GM12878 (cell line): ENCODE measurements at regions not wholly inside any gene's neighbourhood (a gene's known extent, or its start where the extent isn't known, plus 50 kb on each side); places are given as distances from the start of the nearest gene placed in this dataset.

Experiments used
- ATAC-seq: fragments of 200-7000 bp; cut with Tn5 transposase; 3 replicates; pipeline ENCODE4 v1.9.1; 2020; ENCODE audit warnings: mild to moderate bottlenecking, moderate library complexity
- BruUV-seq: library from RNA; stranded (reverse); fragments of 400-500 nt; replicated peaks from 2 replicates; lab custom pipeline; 2021; lab: Mats Ljungman, UMichigan
- CTCF ChIA-PET: fragments of 300-600 bp; sonication (Branson Sonifier 250); formaldehyde crosslinking; extraction: SDS; loops from one replicate; lab custom pipeline; 2021; ENCODE audit warnings: inconsistent platforms; lab: Yijun Ruan, JAX
- POLR2A ChIA-PET: fragments of 350-600 bp; formaldehyde crosslinking; extraction: SDS; loops from one replicate; lab custom pipeline; 2021; ENCODE audit warnings: inconsistent platforms; lab: Charles Lee
- RAD21 ChIA-PET: fragments of 300-600 bp; sonication (Branson Sonifier 250); formaldehyde crosslinking; loops from one replicate; lab custom pipeline; 2023; ENCODE audit warnings: antibody characterized with exemption; ENCODE audit not compliant: unreplicated experiment; lab: Charles Lee
- SMC1A ChIA-PET: fragments of 300-600 bp; sonication (Branson Sonifier 250); formaldehyde crosslinking; loops from one replicate; lab custom pipeline; 2023; ENCODE audit not compliant: unreplicated experiment, uncharacterized antibody; lab: Charles Lee
- DNase-seq: peaks from one replicate; pipeline ENCODE4 v3.0.0-alpha.2; 2011; ENCODE audit warnings: low read depth, low spot score
- FAIRE-seq: peaks from 3 replicates; lab custom pipeline; 2011; peaks lifted over from hg19 to GRCh38; lab: Jason Lieb, UNC
- H2AFZ ChIP-seq: 2 replicates; pipeline ENCODE4 v1.6.0; 2011; ENCODE audit warnings: low read depth, low read length, control low read depth; ENCODE audit not compliant: control insufficient read depth
- H3K27ac ChIP-seq: 2 replicates; pipeline ENCODE4 v1.5.1; 2011; ENCODE audit warnings: control low read depth; ENCODE audit not compliant: control insufficient read depth, insufficient read depth
- H3K27me3 ChIP-seq, 2 experiments: replicated peaks in 1 of 2; 2 replicates each; pipeline versions ENCODE4 v1.6.0 to v1.6.1; 2011; ENCODE audit warnings: low read length in 1 of 2; ENCODE audit not compliant: control insufficient read depth in 2 of 2, insufficient read depth in 2 of 2
- H3K36me3 ChIP-seq, 2 experiments: 2 replicates each; pipeline ENCODE4 v1.5.1; 2011; ENCODE audit warnings: low read length in 1 of 2; ENCODE audit not compliant: control insufficient read depth in 2 of 2, insufficient read depth in 2 of 2
- H3K4me1 ChIP-seq: 2 replicates; pipeline ENCODE4 v1.6.1; 2011; ENCODE audit warnings: mild to moderate bottlenecking, low read length, moderate library complexity, mixed read lengths; ENCODE audit not compliant: control insufficient read depth, insufficient read depth
- H3K4me2 ChIP-seq: 2 replicates; pipeline ENCODE4 v1.6.0; 2011; ENCODE audit warnings: control low read depth; ENCODE audit not compliant: control insufficient read depth, insufficient read depth
- H3K4me3 ChIP-seq: fragments of 200-600 bp; sonication (generic); 2 replicates; pipeline ENCODE4 v1.5.1; 2016
- H3K79me2 ChIP-seq: 2 replicates; pipeline ENCODE4 v1.6.0; 2011; ENCODE audit warnings: low read length; ENCODE audit not compliant: control insufficient read depth, insufficient read depth
- H3K9ac ChIP-seq: 2 replicates; pipeline ENCODE4 v1.8.0; 2011; ENCODE audit warnings: low read length, control low read depth, mixed read lengths; ENCODE audit not compliant: control insufficient read depth, insufficient read depth
- H3K9me3 ChIP-seq: replicated peaks from 3 replicates; pipeline ENCODE4 v1.5.1; 2011; ENCODE audit warnings: mild to moderate bottlenecking, low read length; ENCODE audit not compliant: control insufficient read depth, insufficient read depth
- H4K20me1 ChIP-seq: 2 replicates; pipeline ENCODE4 v1.6.0; 2011; ENCODE audit not compliant: control insufficient read depth, insufficient read depth
- CUX1 ChIP-seq: IDR thresholded peaks from 2 replicates; pipeline ENCODE4 v1.6.1; 2012; ENCODE audit warnings: improper control_type of control experiment, low read depth, low read length; ENCODE audit not compliant: insufficient replicate concordance
- E4F1 ChIP-seq: fragments of 450-650 bp; IDR thresholded peaks from 2 replicates; pipeline ENCODE4 v1.6.1; 2018; ENCODE audit warnings: borderline replicate concordance, mild to moderate bottlenecking; ENCODE audit not compliant: partially characterized antibody
- HSF1 ChIP-seq: fragments of 150-350 bp; IDR thresholded peaks from 2 replicates; pipeline ENCODE4 v1.6.1; 2014; ENCODE audit warnings: mild to moderate bottlenecking, low read depth, low read length
- KDM1A ChIP-seq: fragments of 200-600 bp; sonication (generic); IDR thresholded peaks from 2 replicates; pipeline ENCODE4 v1.6.1; 2016; ENCODE audit warnings: borderline replicate concordance
- KLF5 ChIP-seq: fragments of 450-650 bp; IDR thresholded peaks from 2 replicates; pipeline ENCODE4 v1.6.1; 2014; ENCODE audit warnings: mild to moderate bottlenecking; ENCODE audit not compliant: partially characterized antibody
- NFIC ChIP-seq: IDR thresholded peaks from 2 replicates; pipeline ENCODE4 v1.6.1; 2012; ENCODE audit warnings: low read depth, mild to moderate bottlenecking, inconsistent platforms, low read length, moderate library complexity
- RCOR1 ChIP-seq: conservative IDR thresholded peaks from 2 replicates; pipeline ENCODE4 v1.6.1; 2012; ENCODE audit warnings: low read depth, low read length, improper control_type of control experiment
- TBL1XR1 ChIP-seq: IDR thresholded peaks from 2 replicates; pipeline ENCODE4 v1.6.1; 2012; ENCODE audit warnings: low read depth, low read length, improper control_type of control experiment
- WRNIP1 ChIP-seq: IDR thresholded peaks from 2 replicates; pipeline ENCODE4 v1.6.1; 2011; ENCODE audit warnings: low read depth, low read length, improper control_type of control experiment, borderline replicate concordance
- WGBS: methylation state at CpG from one replicate; pipeline ENCODE4 v1.1.6; 2016; ENCODE audit warnings: low lambda C conversion rate; ENCODE audit not compliant: insufficient replicate concordance, insufficient coverage; ENCODE audit errors: missing lambda C conversion rate; 5-methylcytosine and 5-hydroxymethylcytosine counted together
- in situ Hi-C: fragments of 300-500 bp; cut with MboI; formaldehyde crosslinking; loops from 9 replicates; pipeline ENCODE4 v1.14.3; 2018; ENCODE audit warnings: mixed read lengths
- intact Hi-C: fragments of 100-400 bp; cut with micrococcal nuclease; formaldehyde crosslinking; loops from one replicate; pipeline ENCODE4 v1.14.2; 2022; ENCODE audit not compliant: unreplicated experiment

- RAD21 ChIA-PET, result no interaction called here
- Histone ChIP-seq H3K27me3 (no peaks in the 10 kb centered on the region), H2AFZ (no peak overlapping the region), H3K79me2 (no peaks in the 10 kb centered on the region), H3K9ac (no peak overlapping the region), H3K4me3 (no peak overlapping the region), H4K20me1 (no peaks in the 10 kb centered on the region), H3K36me3 (no peaks in the 10 kb centered on the region), H3K27ac (no peak overlapping the region), H3K4me2 (no peak overlapping the region), H3K9me3 (no peaks in the 10 kb centered on the region), H3K4me1 (no peaks in the 10 kb centered on the region)
- no TSS peak for BruUV-seq
- SMC1A ChIA-PET, result no interaction called here
- POLR2A ChIA-PET, result no interaction called here
- CTCF ChIA-PET, result no interaction called here
- intact Hi-C loops (no loop called here), in situ Hi-C loops (no loop called here)
- FAIRE-seq (no peak), ATAC-seq (no peak), DNase-seq (no peak)
- WGBS, result 62% methylated on average over 4 of the region's 4 CpGs
- TF ChIP-seq CUX1, result no peak
Observed at GRCh38 chr14:100988956-100989355, 85.4 kb upstream of the RTL1 start.

- POLR2A ChIA-PET, result no interaction called here
- no peak overlapping the region for H3K27ac ChIP-seq
- SMC1A ChIA-PET, result no interaction called here
- no peaks in the 10 kb centered on the region for H3K36me3 ChIP-seq
- H3K4me2 ChIP-seq, result no peak overlapping the region
- H3K79me2 ChIP-seq, result no peaks in the 10 kb centered on the region
- no peak overlapping the region for H2AFZ ChIP-seq
- 12% methylated on average over 1 of the region's 1 CpG for WGBS
- CTCF ChIA-PET, result no interaction called here
- H3K4me1 ChIP-seq, result no peaks in the 10 kb centered on the region
- no peak overlapping the region for H3K4me3 ChIP-seq
- in situ Hi-C loops, result no loop called here
- no peak for DNase-seq
- H3K27me3 ChIP-seq, result no peaks in the 10 kb centered on the region
- no TSS peak for BruUV-seq
- no peaks in the 10 kb centered on the region for H3K9me3 ChIP-seq
- H3K9ac ChIP-seq, result no peak overlapping the region
- ATAC-seq, result no peak
- H4K20me1 ChIP-seq, result no peaks in the 10 kb centered on the region
- FAIRE-seq, result no peak
- RAD21 ChIA-PET, result no interaction called here
- intact Hi-C loops, result no loop called here
- TF ChIP-seq RCOR1 (no peak), NFIC (no peak), HSF1 (no peak), E4F1 (no peak), TBL1XR1 (no peak), WRNIP1 (no peak), KLF5 (no peak), KDM1A (no peak)
Observed at GRCh38 chr14:100989924-100990323, 86.4 kb upstream of the RTL1 start.
